A673 (cell line): ENCODE measurements at regions not wholly inside any gene's neighbourhood (a gene's known extent, or its start where the extent isn't known, plus 50 kb on each side); places are given as distances from the start of the nearest gene placed in this dataset.

Source experiments
- BruUV-seq: library from RNA; stranded (reverse); fragments of 400-500 nt; replicated peaks from 2 replicates; lab custom pipeline; 2021; lab: Mats Ljungman, UMichigan
- CTCF ChIA-PET: fragments of 300-600 bp; sonication (Branson Sonifier 250); formaldehyde crosslinking; loops from one replicate; lab custom pipeline; 2022; ENCODE audit warnings: antibody characterized with exemption; lab: Charles Lee
- POLR2A ChIA-PET: fragments of 300-600 bp; sonication (Branson Sonifier 250); formaldehyde crosslinking; loops from one replicate; lab custom pipeline; 2022; ENCODE audit warnings: antibody characterized with exemption; ENCODE audit not compliant: low non-redundant PET; lab: Charles Lee
- DNase-seq: peaks from one replicate; pipeline ENCODE4 v3.0.0-alpha.2; 2015; ENCODE audit warnings: low spot score
- H3K27ac ChIP-seq: fragments of 200-600 bp; sonication (generic); 2 replicates; pipeline ENCODE4 v1.5.1; 2016; ENCODE audit warnings: mixed run types, low read depth, mild to moderate bottlenecking, mixed read lengths, antibody characterized with exemption, low read length; ENCODE audit not compliant: poor library complexity, severe bottlenecking
- H3K27me3 ChIP-seq: fragments of 200-600 bp; sonication (generic); replicated peaks from 2 replicates; pipeline ENCODE4 v1.6.1; 2017; ENCODE audit warnings: mixed run types, low read depth, mild to moderate bottlenecking, mixed read lengths, antibody characterized with exemption, low read length; ENCODE audit not compliant: insufficient read depth, poor library complexity
- H3K36me3 ChIP-seq: fragments of 200-600 bp; sonication (generic); 2 replicates; pipeline ENCODE4 v1.6.1; 2016; ENCODE audit warnings: mixed run types, mild to moderate bottlenecking, mixed read lengths, antibody characterized with exemption, low read length; ENCODE audit not compliant: insufficient read depth, poor library complexity, severe bottlenecking
- H3K4me1 ChIP-seq: fragments of 200-600 bp; sonication (generic); 2 replicates; pipeline ENCODE4 v1.6.1; 2017; ENCODE audit warnings: mixed run types, mild to moderate bottlenecking, mixed read lengths, antibody characterized with exemption, low read length; ENCODE audit not compliant: insufficient read depth, poor library complexity, severe bottlenecking
- H3K4me3 ChIP-seq: fragments of 200-600 bp; sonication (generic); 2 replicates; pipeline ENCODE4 v1.5.1; 2016; ENCODE audit warnings: low read depth, mixed run types, mild to moderate bottlenecking, mixed read lengths, low read length; ENCODE audit not compliant: poor library complexity, severe bottlenecking
- H3K9me3 ChIP-seq: fragments of 200-600 bp; sonication (generic); 2 replicates; pipeline ENCODE4 v1.6.1; 2016; ENCODE audit warnings: mixed run types, low read depth, mild to moderate bottlenecking, mixed read lengths, antibody characterized with exemption, low read length; ENCODE audit not compliant: poor library complexity, severe bottlenecking
- EZH2 ChIP-seq: fragments of 200-600 bp; sonication (generic); IDR thresholded peaks from 2 replicates; pipeline ENCODE4 v1.6.1; 2017; ENCODE audit warnings: borderline replicate concordance, low read depth, mild to moderate bottlenecking, mixed read lengths, antibody characterized with exemption, low read length; ENCODE audit not compliant: poor library complexity, severe bottlenecking
- intact Hi-C: fragments of 100-400 bp; cut with micrococcal nuclease; formaldehyde crosslinking; loops from one replicate; pipeline ENCODE4 v1.10.0; 2022; ENCODE audit not compliant: unreplicated experiment
- TF ChIP-seq, protein P1 (sequence below): fragments of 300-800, 200-600 bp; sonication (generic); conservative IDR thresholded peaks from 2 replicates; pipeline ENCODE4 v1.5.1; 2017; ENCODE audit warnings: low read depth, mild to moderate bottlenecking, antibody characterized with exemption, low read length, moderate library complexity, mixed read lengths

DNA sequence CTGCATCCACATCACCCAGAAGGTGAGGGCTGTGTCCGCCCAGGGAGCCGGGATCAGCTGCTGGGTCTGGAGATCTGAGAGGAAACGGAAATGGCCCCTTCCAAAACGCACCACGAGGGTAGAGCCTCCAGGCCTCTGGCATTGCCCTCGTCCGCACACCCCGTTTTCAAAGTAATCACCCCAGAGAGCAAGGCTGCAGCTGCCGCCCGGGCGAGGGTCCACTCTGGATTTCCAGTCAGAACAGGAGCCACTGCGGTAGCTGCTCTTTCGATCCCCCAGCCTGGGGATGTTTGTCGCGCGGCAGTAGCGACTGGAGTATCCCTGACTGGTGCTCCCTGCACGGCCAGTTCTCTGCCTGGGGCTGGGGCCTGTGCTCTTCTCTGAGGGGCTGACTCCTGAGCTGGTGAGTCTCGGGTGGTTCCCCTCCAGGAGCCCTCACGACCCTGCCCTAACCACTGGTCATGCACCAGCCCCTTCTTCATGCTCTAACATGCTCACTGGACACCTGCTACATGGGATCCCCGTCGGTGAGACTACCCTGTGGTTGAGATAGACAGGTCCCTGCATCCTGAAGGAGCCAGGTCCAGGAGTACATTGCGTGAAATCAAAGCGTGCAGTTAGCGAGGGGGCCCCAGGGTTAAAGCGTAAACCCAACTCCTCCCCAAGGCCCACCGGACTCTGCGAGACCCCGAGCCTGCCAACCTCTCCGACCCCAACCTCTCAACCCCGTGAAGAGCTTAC lies 99.2 kb downstream of the FOXL3 start:
- ChIA-PET CTCF (no interaction called here), POLR2A (no interaction called here)
- no peaks in the 10 kb centered on the region for H3K36me3 ChIP-seq
- H3K4me3 ChIP-seq, result no peak overlapping the region
- intact Hi-C loops, result loop anchor here (10.0 kb wide), 1 partner anchor 56 kb away; no protein-coding TSS in a partner anchor
- TF ChIP-seq EZH2, result no peak
- TF ChIP-seq, protein P1, sequence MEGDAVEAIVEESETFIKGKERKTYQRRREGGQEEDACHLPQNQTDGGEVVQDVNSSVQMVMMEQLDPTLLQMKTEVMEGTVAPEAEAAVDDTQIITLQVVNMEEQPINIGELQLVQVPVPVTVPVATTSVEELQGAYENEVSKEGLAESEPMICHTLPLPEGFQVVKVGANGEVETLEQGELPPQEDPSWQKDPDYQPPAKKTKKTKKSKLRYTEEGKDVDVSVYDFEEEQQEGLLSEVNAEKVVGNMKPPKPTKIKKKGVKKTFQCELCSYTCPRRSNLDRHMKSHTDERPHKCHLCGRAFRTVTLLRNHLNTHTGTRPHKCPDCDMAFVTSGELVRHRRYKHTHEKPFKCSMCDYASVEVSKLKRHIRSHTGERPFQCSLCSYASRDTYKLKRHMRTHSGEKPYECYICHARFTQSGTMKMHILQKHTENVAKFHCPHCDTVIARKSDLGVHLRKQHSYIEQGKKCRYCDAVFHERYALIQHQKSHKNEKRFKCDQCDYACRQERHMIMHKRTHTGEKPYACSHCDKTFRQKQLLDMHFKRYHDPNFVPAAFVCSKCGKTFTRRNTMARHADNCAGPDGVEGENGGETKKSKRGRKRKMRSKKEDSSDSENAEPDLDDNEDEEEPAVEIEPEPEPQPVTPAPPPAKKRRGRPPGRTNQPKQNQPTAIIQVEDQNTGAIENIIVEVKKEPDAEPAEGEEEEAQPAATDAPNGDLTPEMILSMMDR, result no peak
- H3K9me3 ChIP-seq, result peaks cover 7% of the 10 kb centered on the region
- H3K4me1 ChIP-seq, result no peaks in the 10 kb centered on the region
- DNase-seq, result no peak
- no TSS peak for BruUV-seq
- no peaks in the 10 kb centered on the region for H3K27me3 ChIP-seq
- H3K27ac ChIP-seq, result no peak overlapping the region

DNA sequence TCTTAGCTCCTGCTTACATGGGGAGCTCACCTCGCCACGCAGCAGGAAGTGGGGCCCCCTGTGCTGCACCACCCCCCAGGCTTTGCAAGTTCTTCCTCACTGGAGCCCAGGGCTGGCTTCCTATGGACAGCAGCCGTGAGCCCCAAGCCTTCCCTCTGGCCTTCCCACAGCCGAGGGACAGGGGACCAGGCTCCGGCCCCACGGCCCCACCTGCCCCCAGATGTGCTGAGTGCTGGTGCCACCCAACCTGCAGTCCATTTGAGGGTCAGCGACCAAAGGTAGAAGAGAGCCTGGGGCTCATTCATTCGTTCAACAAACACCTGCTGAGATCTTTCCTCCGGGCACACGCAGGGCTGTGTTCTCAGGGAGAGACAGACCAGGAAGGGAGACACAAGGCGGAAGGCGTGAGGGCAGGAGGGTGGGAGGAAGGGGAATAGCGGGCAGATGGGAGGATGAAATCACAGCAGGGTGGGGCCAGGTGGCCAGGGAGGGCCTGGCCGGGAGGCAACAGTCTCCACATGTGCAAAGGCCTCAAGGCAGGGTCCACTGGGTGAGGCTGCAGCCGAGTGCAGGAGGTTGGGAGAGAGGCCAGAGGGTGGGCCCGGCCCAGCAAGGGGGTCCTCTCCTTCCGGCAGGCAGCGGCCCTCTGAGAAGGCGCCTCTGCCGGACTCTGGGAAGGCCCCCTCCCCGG lies 100.1 kb downstream of the FOXL3 start:
- Histone ChIP-seq H3K36me3 (no peaks in the 10 kb centered on the region), H3K27ac (no peak overlapping the region), H3K27me3 (no peaks in the 10 kb centered on the region), H3K4me3 (no peak overlapping the region), H3K9me3 (no peaks in the 10 kb centered on the region), H3K4me1 (no peaks in the 10 kb centered on the region)
- ChIA-PET CTCF (no interaction called here), POLR2A (no interaction called here)
- BruUV-seq, result no TSS peak
- no peak for DNase-seq
- TF ChIP-seq EZH2, result no peak
- TF ChIP-seq, protein P1, result no peak
- intact Hi-C loops, result loop anchor here (10.0 kb wide), 1 partner anchor 55 kb away; no protein-coding TSS in a partner anchor

DNA sequence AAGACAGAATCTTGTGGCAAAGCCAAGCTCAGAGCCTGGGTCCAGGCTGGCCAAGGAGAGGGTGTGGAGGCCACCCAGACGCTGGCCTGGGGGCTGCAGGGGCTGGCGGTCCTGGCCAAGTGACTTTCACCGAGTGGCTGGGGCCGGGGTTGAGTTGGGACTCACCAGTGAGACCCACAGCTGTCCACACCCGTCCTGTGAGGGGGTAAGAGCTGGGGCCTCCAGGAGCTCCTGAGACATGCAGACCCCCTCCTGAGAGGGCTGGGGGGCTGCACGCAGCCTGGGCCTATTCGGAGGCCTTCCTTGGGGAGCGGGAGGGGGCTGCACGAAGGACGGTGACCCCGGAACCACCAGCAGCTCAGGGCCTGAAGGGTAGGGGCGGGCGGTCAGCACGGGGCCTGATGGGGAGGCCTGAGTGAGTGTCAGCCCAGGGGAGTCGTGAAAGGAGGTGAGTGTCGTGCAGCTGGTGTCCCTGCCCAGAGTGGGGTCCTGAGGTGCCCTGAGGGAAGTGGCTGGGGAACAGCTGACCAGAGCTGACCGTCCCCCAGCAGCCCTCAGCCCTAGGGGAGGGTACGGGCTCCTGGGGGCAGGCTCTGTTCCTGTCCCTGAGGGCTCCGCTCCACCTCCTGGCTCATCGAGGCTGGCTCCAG lies 100.9 kb downstream of the FOXL3 start:
- TF ChIP-seq, protein P1, result no peak
- TF ChIP-seq EZH2, result no peak
- H3K4me1 ChIP-seq, result no peaks in the 10 kb centered on the region
- no peaks in the 10 kb centered on the region for H3K36me3 ChIP-seq
- H3K9me3 ChIP-seq, result peaks cover 8% of the 10 kb centered on the region
- no peak for DNase-seq
- H3K4me3 ChIP-seq, result no peak overlapping the region
- H3K27ac ChIP-seq, result no peak overlapping the region
- ChIA-PET CTCF (no interaction called here), POLR2A (no interaction called here)
- no peaks in the 10 kb centered on the region for H3K27me3 ChIP-seq
- no TSS peak for BruUV-seq
- intact Hi-C loops, result no loop called here
